HEK293T (cell line): ENCODE measurements at regions not wholly inside any gene's neighbourhood (a gene's known extent, or its start where the extent isn't known, plus 50 kb on each side); places are given as distances from the start of the nearest gene placed in this dataset.

ENCODE experiments used
- CTCF ChIA-PET: fragments of 350-600 bp; formaldehyde crosslinking; extraction: SDS; loops from one replicate; lab custom pipeline; 2021; ENCODE audit warnings: antibody characterized with exemption, inconsistent platforms; lab: Yijun Ruan, JAX
- POLR2A ChIA-PET: fragments of 350-600 bp; formaldehyde crosslinking; extraction: SDS; loops from one replicate; lab custom pipeline; 2020; ENCODE audit warnings: antibody characterized with exemption, inconsistent platforms; lab: Yijun Ruan, JAX
- DNase-seq: peaks from one replicate; pipeline ENCODE4 v3.0.0; 2012; ENCODE audit warnings: mixed read lengths; ENCODE audit errors: extremely low spot score
- ARNT ChIP-seq: fragments of 450-650 bp; IDR thresholded peaks from 2 replicates; pipeline ENCODE4 v1.6.1; 2017; ENCODE audit warnings: mild to moderate bottlenecking
- BHLHE40 ChIP-seq: fragments of 450-650 bp; IDR thresholded peaks from 2 replicates; pipeline ENCODE4 v1.6.1; 2016; ENCODE audit warnings: mild to moderate bottlenecking, moderate library complexity, borderline replicate concordance
- CTBP1 ChIP-seq: fragments of 450-650 bp; IDR thresholded peaks from 2 replicates; pipeline ENCODE4 v1.6.1; 2016; ENCODE audit warnings: borderline replicate concordance
- ELF4 ChIP-seq: fragments of 450-650 bp; IDR thresholded peaks from 2 replicates; pipeline ENCODE4 v1.6.1; 2017; ENCODE audit warnings: antibody characterized with exemption
- FOXA1 ChIP-seq: fragments of 450-650 bp; IDR thresholded peaks from 2 replicates; pipeline ENCODE4 v1.6.1; 2016; ENCODE audit warnings: mild to moderate bottlenecking
- FOXK2 ChIP-seq: fragments of 450-650 bp; IDR thresholded peaks from 2 replicates; pipeline ENCODE4 v1.6.1; 2016; ENCODE audit warnings: mild to moderate bottlenecking
- FOXM1 ChIP-seq: fragments of 450-650 bp; IDR thresholded peaks from 2 replicates; pipeline ENCODE4 v1.6.1; 2017; ENCODE audit warnings: mild to moderate bottlenecking, borderline replicate concordance
- HDGF ChIP-seq: fragments of 450-650 bp; IDR thresholded peaks from 2 replicates; pipeline ENCODE4 v1.6.1; 2017; ENCODE audit warnings: antibody characterized with exemption, borderline replicate concordance
- L3MBTL2 ChIP-seq: fragments of 450-650 bp; conservative IDR thresholded peaks from 2 replicates; pipeline ENCODE4 v1.6.1; 2016; ENCODE audit warnings: mild to moderate bottlenecking
- LEF1 ChIP-seq: fragments of 450-650 bp; IDR thresholded peaks from 2 replicates; pipeline ENCODE4 v1.6.1; 2017; ENCODE audit warnings: mild to moderate bottlenecking, borderline replicate concordance
- NFRKB ChIP-seq: fragments of 450-650 bp; IDR thresholded peaks from 2 replicates; pipeline ENCODE4 v1.6.1; 2016; ENCODE audit warnings: mild to moderate bottlenecking, moderate library complexity
- SP1 ChIP-seq: fragments of 450-650 bp; IDR thresholded peaks from 2 replicates; pipeline ENCODE4 v1.6.1; 2017
- SUZ12 ChIP-seq: fragments of 450-650 bp; IDR thresholded peaks from 2 replicates; pipeline ENCODE4 v1.6.1; 2016; ENCODE audit warnings: mild to moderate bottlenecking
- TARDBP ChIP-seq: fragments of 450-650 bp; IDR thresholded peaks from 2 replicates; pipeline ENCODE4 v1.6.1; 2016
- ZNF384 ChIP-seq: fragments of 450-650 bp; IDR thresholded peaks from 2 replicates; pipeline ENCODE4 v1.6.1; 2016
- TF ChIP-seq, protein P1 (sequence below): fragments of 450-650 bp; IDR thresholded peaks from 2 replicates; pipeline ENCODE4 v1.6.1; 2016

- TF ChIP-seq ZNF384 (no peak), SP1 (no peak), NFRKB (no peak), L3MBTL2 (no peak), FOXM1 (no peak), ARNT (no peak), FOXK2 (no peak), LEF1 (no peak), HDGF (no peak), BHLHE40 (no peak), SUZ12 (no peak)
- CTCF ChIA-PET = no interaction called here
- DNase-seq = no peak
- POLR2A ChIA-PET = no interaction called here
Observed at GRCh38 chr6:119610265-119610664, 260.7 kb upstream of the MAN1A1 start.

DNA sequence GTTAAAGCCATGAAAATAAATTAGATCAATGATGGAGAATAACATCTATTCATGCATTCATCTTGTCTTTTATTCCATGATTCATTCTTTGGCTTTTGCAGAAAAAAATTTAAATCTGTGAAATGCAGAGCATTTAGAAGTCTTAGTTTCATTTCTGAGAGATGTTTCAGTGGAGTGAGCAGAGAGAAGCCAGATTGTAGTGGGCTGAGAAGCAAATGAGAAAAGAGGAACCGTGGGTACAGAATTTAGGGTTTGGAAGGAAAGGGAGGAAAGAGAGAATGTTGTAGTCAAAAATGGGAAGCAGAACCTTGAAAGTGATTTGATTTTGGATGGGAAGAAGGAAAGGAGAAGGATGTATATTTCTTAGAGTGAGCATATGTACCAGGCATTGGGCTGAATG lies 260.3 kb upstream of the MAN1A1 start:
- DNase-seq = no peak
- POLR2A ChIA-PET = no interaction called here
- TF ChIP-seq HDGF (no peak), ZNF384 (no peak), ARNT (no peak), NFRKB (no peak), FOXM1 (no peak), BHLHE40 (no peak), L3MBTL2 (no peak), FOXA1 (no peak)
- TF ChIP-seq, protein P1, sequence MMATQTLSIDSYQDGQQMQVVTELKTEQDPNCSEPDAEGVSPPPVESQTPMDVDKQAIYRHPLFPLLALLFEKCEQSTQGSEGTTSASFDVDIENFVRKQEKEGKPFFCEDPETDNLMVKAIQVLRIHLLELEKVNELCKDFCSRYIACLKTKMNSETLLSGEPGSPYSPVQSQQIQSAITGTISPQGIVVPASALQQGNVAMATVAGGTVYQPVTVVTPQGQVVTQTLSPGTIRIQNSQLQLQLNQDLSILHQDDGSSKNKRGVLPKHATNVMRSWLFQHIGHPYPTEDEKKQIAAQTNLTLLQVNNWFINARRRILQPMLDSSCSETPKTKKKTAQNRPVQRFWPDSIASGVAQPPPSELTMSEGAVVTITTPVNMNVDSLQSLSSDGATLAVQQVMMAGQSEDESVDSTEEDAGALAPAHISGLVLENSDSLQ = no peak
- CTCF ChIA-PET = no interaction called here

- POLR2A ChIA-PET = no interaction called here
- no peak for DNase-seq
- CTCF ChIA-PET = no interaction called here
- no peak for TF ChIP-seq L3MBTL2
- TF ChIP-seq ELF4 = no peak
- no peak for TF ChIP-seq LEF1
- TF ChIP-seq NFRKB = no peak
- no peak for TF ChIP-seq FOXA1
- TF ChIP-seq TARDBP = no peak
- TF ChIP-seq ARNT = no peak
- TF ChIP-seq, protein P1 = no peak
Observed at GRCh38 chr6:119608994-119609393, 259.4 kb upstream of the MAN1A1 start.

- POLR2A ChIA-PET = no interaction called here
- CTCF ChIA-PET = no interaction called here
- TF ChIP-seq ARNT = no peak
- no peak for TF ChIP-seq ZNF384
- TF ChIP-seq, protein P1 = no peak
- TF ChIP-seq FOXK2 = no peak
- no peak for TF ChIP-seq SP1
- no peak for TF ChIP-seq LEF1
- TF ChIP-seq ELF4 = no peak
- TF ChIP-seq TARDBP = no peak
- TF ChIP-seq SUZ12 = no peak
- TF ChIP-seq CTBP1 = no peak
- TF ChIP-seq FOXA1 = no peak
- no peak for TF ChIP-seq FOXM1
- TF ChIP-seq HDGF = no peak
- TF ChIP-seq BHLHE40 = no peak
- TF ChIP-seq L3MBTL2 = no peak
- TF ChIP-seq NFRKB = no peak
- no peak for DNase-seq
Observed at GRCh38 chr6:119604124-119604523, 254.6 kb upstream of the MAN1A1 start.

- CTCF ChIA-PET = no interaction called here
- TF ChIP-seq CTBP1 (no peak), FOXM1 (no peak), L3MBTL2 (no peak), ELF4 (no peak), ZNF384 (no peak), ARNT (no peak), SUZ12 (no peak), FOXK2 (no peak), LEF1 (no peak), TARDBP (no peak), HDGF (no peak), BHLHE40 (no peak), FOXA1 (no peak), NFRKB (no peak), SP1 (no peak)
- TF ChIP-seq, protein P1 = no peak
- no peak for DNase-seq
- POLR2A ChIA-PET = no interaction called here
Observed at GRCh38 chr6:119603501-119603900, 253.9 kb upstream of the MAN1A1 start.

DNA sequence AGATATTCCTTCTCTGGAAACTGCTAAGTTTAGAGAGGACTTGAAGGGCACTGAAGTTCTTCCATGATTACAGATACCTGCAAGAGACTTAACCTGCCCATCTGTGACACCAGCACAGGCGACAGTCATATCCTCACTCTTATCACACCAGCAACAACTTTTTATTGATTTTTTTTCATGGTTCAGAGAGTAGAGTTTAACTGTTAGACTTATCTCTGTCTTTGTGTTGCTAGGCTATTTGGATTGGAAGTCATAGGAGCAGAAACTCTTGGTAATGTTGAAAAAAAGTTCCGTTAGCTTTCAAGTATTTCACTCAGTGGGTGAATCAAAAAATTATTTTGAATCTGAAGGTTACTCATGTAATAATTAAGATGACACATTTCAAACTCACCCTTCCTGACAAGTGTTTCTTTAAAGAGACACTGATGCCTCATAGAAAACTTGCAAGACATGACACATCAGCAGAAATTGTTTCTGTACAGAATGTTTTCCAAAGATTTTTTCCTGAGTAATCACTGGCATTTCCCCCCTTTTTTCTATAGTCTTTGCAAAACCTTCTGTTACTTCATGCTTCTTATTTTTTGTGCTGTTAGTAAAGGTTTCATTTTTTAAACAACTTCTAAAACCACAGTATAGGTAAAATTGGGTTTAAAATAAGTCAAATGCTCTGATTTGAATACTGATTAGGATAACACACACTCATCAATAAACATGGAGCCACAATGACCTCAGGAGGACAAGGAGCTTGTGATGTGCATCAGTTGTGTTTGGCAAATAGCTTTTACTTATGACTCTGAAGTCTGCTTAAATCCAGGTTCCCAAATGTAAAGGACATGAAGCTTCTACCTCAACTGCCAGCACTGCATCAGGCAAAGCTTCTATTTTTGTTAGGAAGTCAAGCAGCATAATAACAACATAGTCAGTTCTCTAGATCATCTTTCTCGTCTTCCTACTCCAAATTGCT lies 252.9 kb upstream of the MAN1A1 start:
- ChIA-PET POLR2A (no interaction called here), CTCF (no interaction called here)
- no peak for DNase-seq
- TF ChIP-seq L3MBTL2 (no peak), NFRKB (no peak), ARNT (no peak), TARDBP (no peak), FOXA1 (no peak), ELF4 (no peak), FOXM1 (no peak), SP1 (no peak), SUZ12 (no peak), FOXK2 (no peak), HDGF (no peak), ZNF384 (no peak), BHLHE40 (no peak), CTBP1 (no peak), LEF1 (no peak)
- TF ChIP-seq, protein P1 = no peak
